ENCODE measurements at regions not wholly inside any gene's neighbourhood (a gene's known extent, or its start where the extent isn't known, plus 50 kb on each side); places are given as distances from the start of the nearest gene placed in this dataset.

- DNase-seq (ENCODE audit: extremely low read depth, low read depth), result no peak
- no peak for TF ChIP-seq CTCF (IDR thresholded peaks at IDR 0.05; ENCODE audit: low read depth, low read length)
These were observed 506.6 kb upstream of the AGA start for GRCh38 chr4:177948853-177949252.

GRCh38 chr4:177951026-177951425 lies 508.8 kb upstream of the AGA start:
- TF ChIP-seq CTCF (IDR thresholded peaks at IDR 0.05; ENCODE audit: low read depth, low read length), result no peak
- no peak for DNase-seq (ENCODE audit: extremely low read depth, low read depth)

- TF ChIP-seq CTCF (IDR thresholded peaks at IDR 0.05; ENCODE audit: low read depth, low read length), result no peak
- DNase-seq (ENCODE audit: extremely low read depth, low read depth), result no peak
These were observed 510.5 kb upstream of the AGA start for GRCh38 chr4:177952723-177953122.

- no peak for TF ChIP-seq CTCF (IDR thresholded peaks at IDR 0.05; ENCODE audit: low read depth, low read length)
- no peak for DNase-seq (ENCODE audit: extremely low read depth, low read depth)
These were observed 515.5 kb upstream of the AGA start for GRCh38 chr4:177957596-177958360.

- no peak for TF ChIP-seq CTCF (IDR thresholded peaks at IDR 0.05; ENCODE audit: low read depth, low read length)
- no peak for DNase-seq (ENCODE audit: extremely low read depth, low read depth)
These were observed 518.3 kb upstream of the AGA start for GRCh38 chr4:177960566-177960965.

GRCh38 chr4:177961761-177962380 lies 519.6 kb upstream of the AGA start:
- no peak for DNase-seq (ENCODE audit: extremely low read depth, low read depth)
- no peak for TF ChIP-seq CTCF (IDR thresholded peaks at IDR 0.05; ENCODE audit: low read depth, low read length)

GRCh38 chr4:177964061-177964460 lies 521.8 kb upstream of the AGA start:
- no peak for TF ChIP-seq CTCF (IDR thresholded peaks at IDR 0.05; ENCODE audit: low read depth, low read length)
- no peak for DNase-seq (ENCODE audit: extremely low read depth, low read depth)
